SHP77 treated with DMSO at 0.1 percent for 48 hours (cell line): ENCODE measurements at regions not wholly inside any gene's neighbourhood (a gene's known extent, or its start where the extent isn't known, plus 50 kb on each side); places are given as distances from the start of the nearest gene placed in this dataset.

Source experiments
- DNase-seq: peaks from one replicate; lab custom pipeline; 2025; lab: John Stamatoyannopoulos, UW

- no peak for DNase-seq
These were observed 173.2 kb upstream of the GRIP1 start for GRCh38 chr12:66852091-66852490.

GRCh38 chr12:66852765-66853164, 173.9 kb upstream of the GRIP1 start:
- DNase-seq: no peak

DNA sequence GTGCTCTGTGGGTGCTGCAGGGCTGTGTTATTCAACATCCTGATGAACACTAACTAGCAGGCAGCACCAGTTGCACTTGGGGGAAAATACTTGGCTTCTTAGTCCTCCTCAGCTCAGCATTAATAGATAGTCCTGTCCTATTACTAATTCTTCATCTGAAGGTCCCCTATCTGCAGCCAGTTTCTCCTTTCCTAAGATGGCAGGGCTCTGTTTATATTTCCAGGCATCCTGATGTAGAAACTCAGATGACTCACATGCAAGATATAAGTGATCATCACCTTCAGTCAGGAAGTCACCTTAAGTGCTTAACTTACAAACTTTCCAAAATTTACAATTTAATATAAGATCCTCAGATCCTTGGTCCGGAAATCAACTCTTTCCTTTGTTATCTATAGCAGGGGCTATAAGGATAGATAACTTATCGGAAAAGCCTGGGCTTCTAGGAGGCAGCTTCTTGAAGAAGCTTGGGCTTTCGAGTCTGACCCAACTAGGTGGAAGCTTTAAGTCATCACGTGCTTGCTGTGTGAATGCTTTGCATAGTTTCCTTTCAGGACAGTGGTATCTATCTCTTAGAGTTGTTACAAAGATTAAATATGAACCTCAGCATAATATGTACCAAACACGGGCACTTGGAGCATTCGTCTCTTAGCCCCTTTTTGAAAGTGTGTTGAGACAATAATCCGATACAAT, 181.0 kb upstream of the GRIP1 start:
- DNase-seq: no peak

- no peak for DNase-seq
These were observed 182.2 kb upstream of the GRIP1 start for GRCh38 chr12:66860752-66861750.

GRCh38 chr12:66862356-66862985, 183.6 kb upstream of the GRIP1 start:
- DNase-seq: no peak

DNA sequence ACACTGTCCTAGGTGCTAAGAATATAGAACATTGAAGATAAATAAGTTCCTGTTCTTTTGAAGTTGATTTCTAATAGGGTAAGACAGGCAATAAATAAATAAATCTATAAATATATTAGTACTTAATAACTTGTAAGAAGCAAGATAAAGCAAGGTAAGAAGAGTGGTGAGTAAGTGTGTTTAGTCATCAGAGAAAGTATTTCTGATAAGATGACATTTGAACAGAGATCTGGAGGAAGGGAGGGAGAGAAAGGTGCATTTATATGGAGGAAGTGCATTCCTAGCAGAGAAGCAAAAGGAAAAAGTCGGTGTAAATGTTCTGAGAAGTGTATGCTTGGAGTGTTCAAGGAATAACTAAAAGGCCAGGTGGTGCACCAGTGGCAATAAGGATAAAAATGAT, 184.4 kb upstream of the GRIP1 start:
- no peak for DNase-seq

DNA sequence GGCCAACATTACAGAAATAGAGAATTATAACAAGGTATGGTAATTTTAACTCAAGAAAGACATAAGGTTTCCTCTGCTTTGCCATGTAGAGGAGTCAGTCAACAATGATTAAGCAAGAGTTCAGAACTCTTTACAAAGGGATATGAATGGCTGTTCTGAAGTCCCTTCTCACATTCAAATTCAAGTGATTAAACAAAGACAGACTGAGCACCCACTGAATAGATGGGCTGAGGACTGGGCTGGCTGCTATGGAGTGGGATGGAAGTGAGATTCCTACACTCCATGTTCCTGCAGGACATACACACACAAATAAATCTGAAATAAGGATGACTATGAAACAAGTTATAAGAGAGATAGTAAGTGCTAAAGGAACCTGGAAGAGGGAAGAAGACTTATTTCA, 199.0 kb upstream of the GRIP1 start:
- no peak for DNase-seq

GRCh38 chr12:66879409-66879808, 200.5 kb upstream of the GRIP1 start:
- no peak for DNase-seq

DNA sequence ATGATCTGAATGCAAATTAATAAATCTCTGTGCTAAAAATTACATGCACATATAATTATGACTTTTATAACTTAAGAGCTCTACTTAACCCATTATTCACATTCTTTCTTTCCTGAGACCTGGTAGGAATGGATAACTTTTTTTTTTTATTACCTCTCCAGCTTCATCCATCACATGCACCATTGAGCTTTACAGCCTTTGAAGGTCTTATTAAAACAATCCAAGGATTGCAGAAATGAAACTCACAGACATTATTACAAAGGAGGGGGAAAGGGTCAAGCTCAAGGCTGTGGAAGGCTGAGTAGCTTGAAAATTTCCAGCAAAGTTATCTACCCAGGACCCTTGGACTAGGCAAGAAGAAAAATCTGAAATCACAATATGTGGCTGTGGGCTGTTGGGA, 202.5 kb upstream of the GRIP1 start:
- DNase-seq: no peak

- DNase-seq: no peak
These were observed 205.2 kb upstream of the GRIP1 start for GRCh38 chr12:66884091-66884490.

- no peak for DNase-seq
These were observed 206.4 kb upstream of the GRIP1 start for GRCh38 chr12:66885115-66885875.

GRCh38 chr12:66896797-66897196, 217.9 kb upstream of the GRIP1 start:
- no peak for DNase-seq

DNA sequence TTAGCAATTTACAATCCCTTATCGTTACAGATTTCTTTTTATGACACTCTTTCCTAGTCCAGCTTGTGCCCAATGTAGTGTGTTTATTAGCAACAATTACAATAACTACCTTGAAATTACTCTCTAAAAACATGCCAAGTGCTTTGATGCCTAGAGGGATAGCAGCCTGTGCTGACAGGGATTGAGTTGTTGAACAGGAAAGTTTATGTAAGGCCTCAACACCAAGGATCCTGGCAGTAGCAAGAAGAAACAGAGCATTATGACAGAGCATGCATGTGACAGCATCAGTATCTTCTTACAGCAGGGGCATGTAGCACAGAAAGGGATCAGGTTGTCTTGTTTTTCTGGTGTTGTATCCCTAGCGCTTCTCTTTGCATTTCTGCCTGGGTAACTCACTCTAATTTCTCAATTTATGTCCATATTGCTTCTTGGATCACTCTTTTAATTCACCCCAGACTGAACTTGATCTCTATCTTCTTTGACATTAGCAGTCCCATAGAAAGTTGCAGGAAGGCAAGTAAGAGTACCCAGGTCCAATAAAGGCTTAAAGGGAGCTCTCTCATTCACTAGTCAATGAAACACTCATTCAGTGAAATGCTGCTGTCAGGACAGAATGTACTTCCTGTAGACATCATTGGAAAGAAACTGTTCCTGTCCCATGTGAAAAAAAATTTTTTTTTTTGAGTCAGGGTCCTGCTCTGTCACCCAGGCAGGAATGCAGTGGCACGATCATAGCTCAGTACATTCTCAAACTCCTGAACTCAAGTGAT, 220.0 kb upstream of the GRIP1 start:
- no peak for DNase-seq

- DNase-seq: no peak
These were observed 220.7 kb upstream of the GRIP1 start for GRCh38 chr12:66899588-66899987.

- no peak for DNase-seq
These were observed 221.7 kb upstream of the GRIP1 start for GRCh38 chr12:66900616-66901015.

DNA sequence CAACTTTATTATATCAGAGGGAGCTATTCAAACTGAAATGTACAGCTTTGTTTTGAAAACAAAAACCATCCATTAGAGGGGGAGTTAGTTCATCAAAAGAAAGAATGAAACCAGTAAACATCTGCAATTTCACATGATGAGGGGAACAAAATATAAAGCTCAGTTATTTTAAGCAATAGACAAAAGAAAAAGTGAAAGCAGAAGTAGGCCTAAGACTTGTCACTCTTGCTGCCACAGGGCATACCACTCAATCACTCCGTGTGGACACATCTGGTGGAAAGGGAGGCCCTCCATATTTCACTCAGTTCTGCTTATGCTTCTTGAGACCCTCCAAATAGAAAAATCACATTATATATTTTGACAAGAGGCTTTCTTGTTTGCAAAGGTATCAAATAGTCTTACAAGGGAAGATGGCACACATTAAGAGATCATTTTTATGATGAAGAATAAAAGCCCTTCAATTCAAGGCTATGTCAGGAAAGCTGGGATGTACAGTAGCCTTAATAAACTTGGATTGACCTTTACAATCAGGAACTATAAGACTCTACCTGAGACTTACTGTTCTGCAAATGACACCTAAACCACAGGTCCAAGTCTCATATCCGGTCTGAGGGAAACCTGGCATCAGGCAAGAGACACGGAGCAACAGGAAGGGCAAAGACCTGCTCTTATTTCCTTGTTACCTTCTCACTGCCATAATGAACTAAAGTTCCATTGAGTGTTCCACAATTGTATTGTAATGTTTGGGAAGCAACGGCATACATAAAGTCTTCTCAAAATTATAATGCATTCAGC, 222.5 kb upstream of the GRIP1 start:
- DNase-seq: no peak

DNA sequence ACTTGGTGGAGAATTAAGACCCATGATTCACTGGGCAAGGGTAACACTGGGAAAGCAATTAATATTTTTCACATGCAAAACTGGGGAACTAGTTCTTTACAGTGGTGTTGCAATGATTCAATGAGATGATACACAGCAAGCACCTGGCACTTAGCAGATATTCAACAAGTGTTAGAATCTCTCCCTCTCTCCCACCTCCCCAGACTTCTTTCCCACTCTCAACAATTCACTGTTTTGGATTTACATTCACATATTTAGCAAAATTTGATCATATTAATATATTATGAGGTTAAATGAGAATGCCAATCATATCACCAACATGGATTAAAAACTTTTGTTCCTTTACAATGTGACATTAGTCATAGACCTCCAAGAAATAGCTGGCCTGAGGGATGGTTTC, 223.1 kb upstream of the GRIP1 start:
- DNase-seq: no peak

DNA sequence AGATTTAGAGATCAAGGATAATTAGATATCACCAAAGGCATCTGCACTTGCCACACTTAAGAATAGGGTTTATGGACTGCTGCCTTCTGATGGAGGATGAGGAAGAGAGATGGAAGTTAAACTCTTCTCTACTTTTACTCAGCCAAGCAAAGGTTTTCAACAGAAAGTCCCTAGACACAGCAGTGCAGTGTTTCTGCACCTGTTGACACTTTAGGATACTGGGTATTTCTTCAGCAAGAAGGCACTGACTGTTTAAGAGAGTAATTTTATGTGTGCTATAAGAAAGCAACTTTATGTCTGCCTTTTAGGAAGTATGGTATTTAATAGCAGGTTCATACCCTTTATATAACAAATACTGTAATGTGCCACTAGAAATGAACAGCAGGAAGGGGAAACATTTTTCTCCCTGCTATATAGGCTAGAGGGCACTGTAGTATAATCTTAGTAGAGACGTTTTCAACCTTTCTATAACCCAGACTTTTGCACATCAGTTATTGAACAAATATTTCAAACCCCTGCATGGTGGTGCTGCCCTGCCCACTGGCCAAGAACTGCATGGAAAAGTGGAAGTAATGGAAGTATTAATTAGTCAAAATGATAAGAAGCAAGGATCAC, 225.0 kb upstream of the GRIP1 start:
- no peak for DNase-seq

DNA sequence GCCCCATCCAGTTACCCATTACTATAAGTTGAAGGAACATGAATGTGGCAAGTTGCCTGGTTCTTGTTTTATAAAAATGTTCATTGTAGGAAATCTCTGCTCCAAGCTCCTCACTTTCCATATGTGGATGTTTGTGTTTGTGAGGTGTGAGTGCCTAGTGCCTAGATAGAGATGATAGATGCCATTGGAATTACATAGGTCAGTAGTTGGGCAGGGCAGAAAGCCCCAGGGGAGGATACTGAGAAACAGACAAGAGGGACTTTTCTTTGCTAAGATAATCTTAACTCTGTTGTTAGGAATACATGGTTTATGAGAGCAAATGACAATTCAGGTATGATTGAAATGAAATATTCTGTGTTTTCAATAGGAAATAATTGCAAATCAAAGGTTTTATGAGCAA, 226.3 kb upstream of the GRIP1 start:
- no peak for DNase-seq

- DNase-seq: no peak
These were observed 231.6 kb upstream of the GRIP1 start for GRCh38 chr12:66910366-66910974.
